Erythroblast (primary cell): ENCODE measurements at regions not wholly inside any gene's neighbourhood (a gene's known extent, or its start where the extent isn't known, plus 50 kb on each side); places are given as distances from the start of the nearest gene placed in this dataset.

Source experiments
- GATA1 ChIP-seq: IDR thresholded peaks from 2 replicates; pipeline ENCODE4 v1.6.1; 2011; ENCODE audit warnings: low read depth, mild to moderate bottlenecking, control low read depth, low read length, moderate library complexity
- POLR2A ChIP-seq: IDR thresholded peaks from 2 replicates; pipeline ENCODE4 v1.6.1; 2011; ENCODE audit warnings: mild to moderate bottlenecking, low read length

GRCh38 chr20:60446267-60447111 is 488.3 kb downstream of the CDH26 start:
- TF ChIP-seq POLR2A: no peak
- no peak for TF ChIP-seq GATA1
